H1 (cell line): ENCODE measurements at regions not wholly inside any gene's neighbourhood (a gene's known extent, or its start where the extent isn't known, plus 50 kb on each side); places are given as distances from the start of the nearest gene placed in this dataset.

Source experiments
- CTCF ChIA-PET: fragments of 300-600 bp; sonication (Branson Sonifier 250); formaldehyde crosslinking; loops from one replicate; lab custom pipeline; 2021; ENCODE audit not compliant: partially characterized antibody; lab: Charles Lee
- POLR2A ChIA-PET: fragments of 300-600 bp; sonication (Branson Sonifier 250); formaldehyde crosslinking; loops from one replicate; lab custom pipeline; 2021; ENCODE audit warnings: inconsistent platforms; ENCODE audit not compliant: partially characterized antibody; lab: Charles Lee
- DNase-seq, 2 experiments: peaks; one replicate each; pipeline versions ENCODE4 v3.0.0 to v3.0.0-alpha.2; 2010 to 2022; ENCODE audit warnings: low spot score in 2 of 2, low read depth in 1 of 2, mixed read lengths in 1 of 2
- FAIRE-seq: peaks from 2 replicates; lab custom pipeline; 2011; peaks lifted over from hg19 to GRCh38; lab: Jason Lieb, UNC
- H2AFZ ChIP-seq: 2 replicates; pipeline ENCODE4 v1.8.1; 2012; ENCODE audit warnings: low read length, inconsistent platforms
- H2AK5ac ChIP-seq: 2 replicates; pipeline ENCODE4 v1.6.1; 2013; ENCODE audit warnings: low read depth, low read length
- H2BK120ac ChIP-seq: replicated peaks from 2 replicates; pipeline ENCODE3; 2013; ENCODE audit warnings: low read depth, low read length, inconsistent platforms
- H2BK12ac ChIP-seq: 2 replicates; pipeline ENCODE4 v1.6.1; 2013; ENCODE audit warnings: low read depth, low read length
- H2BK15ac ChIP-seq: 2 replicates; pipeline ENCODE4 v1.6.1; 2013; ENCODE audit warnings: low read length
- H2BK20ac ChIP-seq: 2 replicates; pipeline ENCODE4 v1.6.1; 2013; ENCODE audit warnings: low read length
- H2BK5ac ChIP-seq: 2 replicates; pipeline ENCODE4 v1.6.1; 2013; ENCODE audit warnings: low read depth, low read length
- H3K14ac ChIP-seq: 2 replicates; pipeline ENCODE4 v1.6.1; 2013; ENCODE audit warnings: inconsistent platforms; ENCODE audit not compliant: insufficient read length
- H3K18ac ChIP-seq: 2 replicates; pipeline ENCODE4 v1.6.1; 2013; ENCODE audit warnings: low read length; ENCODE audit errors: extremely low read depth
- H3K23ac ChIP-seq: 2 replicates; pipeline ENCODE4 v1.6.1; 2013; ENCODE audit warnings: inconsistent platforms; ENCODE audit not compliant: insufficient read length
- H3K23me2 ChIP-seq: 2 replicates; pipeline ENCODE4 v1.6.1; 2013; ENCODE audit warnings: low read depth, low read length
- H3K27ac ChIP-seq: 2 replicates; pipeline ENCODE4 v1.6.1; 2011; ENCODE audit warnings: low read depth, low read length, inconsistent platforms
- H3K27me3 ChIP-seq, 4 experiments: replicated peaks in 1 of 4; 1 replicate in 1 of 4; 2 replicates in 3 of 4; pipeline versions ENCODE4 v1.6.1 to v1.8.1; 2011 to 2013; ENCODE audit warnings: low read length in 3 of 4, mild to moderate bottlenecking in 3 of 4, inconsistent platforms in 2 of 4, mixed read lengths in 2 of 4, moderate library complexity in 1 of 4; ENCODE audit not compliant: control insufficient read depth in 3 of 4, insufficient read depth in 3 of 4; ENCODE audit errors: extremely low read depth in 1 of 4
- H3K36me3 ChIP-seq, 4 experiments: 2 replicates each; pipeline versions ENCODE4 v1.6.1 to v1.8.1; 2011 to 2013; ENCODE audit warnings: mild to moderate bottlenecking in 4 of 4, low read length in 3 of 4, moderate library complexity in 2 of 4, control low read depth in 1 of 4, inconsistent platforms in 1 of 4; ENCODE audit not compliant: insufficient read depth in 4 of 4, control insufficient read depth in 2 of 4
- H3K4ac ChIP-seq: replicated peaks from 2 replicates; pipeline ENCODE3; 2013; ENCODE audit warnings: low read length, low read depth, mixed read lengths, inconsistent platforms; ENCODE audit not compliant: insufficient read length
- H3K4me1 ChIP-seq, 4 experiments: replicated peaks in 1 of 4; 1 replicate in 1 of 4; 2 replicates in 3 of 4; pipeline versions ENCODE4 v1.6.1 to v1.8.1; 2011 to 2013; ENCODE audit warnings: low read length in 3 of 4, inconsistent platforms in 2 of 4, mixed read lengths in 1 of 4; ENCODE audit not compliant: insufficient read depth in 4 of 4, control insufficient read depth in 3 of 4
- H3K4me2 ChIP-seq, 2 experiments: 2 replicates each; pipeline versions ENCODE4 v1.6.1 to v1.8.1; 2011 to 2013; ENCODE audit warnings: low read depth in 2 of 2, low read length in 2 of 2, control low read depth in 1 of 2, inconsistent platforms in 1 of 2, mild to moderate bottlenecking in 1 of 2; ENCODE audit not compliant: insufficient read depth in 1 of 2
- H3K4me3 ChIP-seq, 4 experiments: fragments of 200-600, 300-600 bp in 1 of 4; sonication (generic), shearing (Covaris generic), sonication (Bioruptor Twin) in 1 of 4; 2 replicates each; pipeline versions ENCODE4 v1.5.1 to v1.8.1; 2011 to 2016; ENCODE audit warnings: low read length in 4 of 4, low read depth in 3 of 4, control low read depth in 2 of 4, inconsistent platforms in 2 of 4, mild to moderate bottlenecking in 2 of 4, mixed read lengths in 1 of 4, moderate library complexity in 1 of 4; ENCODE audit not compliant: insufficient read depth in 2 of 4; ENCODE audit errors: extremely low read depth in 1 of 4
- H3K56ac ChIP-seq: replicated peaks from 2 replicates; pipeline ENCODE3; 2013; ENCODE audit warnings: low read depth, mild to moderate bottlenecking, mixed read lengths, low read length, inconsistent platforms; ENCODE audit not compliant: insufficient read length
- H3K79me1 ChIP-seq: 2 replicates; pipeline ENCODE4 v1.6.1; 2013; ENCODE audit warnings: low read depth, low read length, control low read depth
- H3K79me2 ChIP-seq, 2 experiments: 2 replicates each; pipeline versions ENCODE4 v1.6.1 to v1.8.1; 2012 to 2013; ENCODE audit warnings: low read length in 2 of 2, mild to moderate bottlenecking in 2 of 2, inconsistent platforms in 1 of 2; ENCODE audit not compliant: insufficient read depth in 2 of 2, control insufficient read depth in 1 of 2
- H3K9ac ChIP-seq, 4 experiments: replicated peaks in 1 of 4; 1 replicate in 1 of 4; 2 replicates in 3 of 4; pipeline versions ENCODE4 v1.6.1 to v1.8.1; 2011 to 2013; ENCODE audit warnings: low read depth in 3 of 4, low read length in 3 of 4, control low read depth in 2 of 4, mild to moderate bottlenecking in 2 of 4, moderate library complexity in 2 of 4, inconsistent platforms in 1 of 4; ENCODE audit errors: extremely low read depth in 1 of 4
- H3K9me3 ChIP-seq, 2 experiments: 2 replicates each; pipeline versions ENCODE4 v1.6.1 to v1.8.1; 2012 to 2013; ENCODE audit warnings: mild to moderate bottlenecking in 2 of 2, moderate library complexity in 2 of 2, control low read depth in 1 of 2, inconsistent platforms in 1 of 2, low read depth in 1 of 2, low read length in 1 of 2, mixed read lengths in 1 of 2; ENCODE audit not compliant: insufficient read depth in 2 of 2
- H4K20me1 ChIP-seq, 2 experiments: replicated peaks in 1 of 2; 2 replicates each; pipeline versions ENCODE3 to v1.8.1; 2011 to 2013; ENCODE audit warnings: inconsistent platforms in 2 of 2, low read length in 2 of 2, mild to moderate bottlenecking in 1 of 2; ENCODE audit not compliant: insufficient read depth in 2 of 2, control insufficient read depth in 1 of 2
- H4K5ac ChIP-seq: 2 replicates; pipeline ENCODE4 v1.6.1; 2013; ENCODE audit warnings: low read length, low read depth, mixed read lengths, inconsistent platforms; ENCODE audit not compliant: insufficient read length
- H4K8ac ChIP-seq: 2 replicates; pipeline ENCODE4 v1.8.0; 2013; ENCODE audit warnings: mild to moderate bottlenecking, moderate library complexity, low read length, inconsistent platforms; ENCODE audit not compliant: insufficient read depth; ENCODE audit errors: extremely low read depth
- H4K91ac ChIP-seq: replicated peaks from 2 replicates; pipeline ENCODE3; 2013; ENCODE audit warnings: low read length, mixed read lengths, inconsistent platforms; ENCODE audit not compliant: insufficient read length
- BRCA1 ChIP-seq: IDR thresholded peaks from 2 replicates; pipeline ENCODE4 v1.6.1; 2012; ENCODE audit warnings: low read depth, low read length, improper control_type of control experiment
- CBX8 ChIP-seq: fragments of 300-800, 300-1000 bp; sonication (generic); IDR thresholded peaks from 2 replicates; pipeline ENCODE4 v1.7.1; 2016; ENCODE audit warnings: low read depth, low read length, borderline replicate concordance
- CEBPB ChIP-seq: IDR thresholded peaks from 2 replicates; pipeline ENCODE4 v1.6.1; 2012; ENCODE audit warnings: low read depth, low read length
- GABPA ChIP-seq: IDR thresholded peaks from 2 replicates; pipeline ENCODE4 v1.6.1; 2011; ENCODE audit warnings: mild to moderate bottlenecking, low read length, moderate library complexity, borderline replicate concordance; ENCODE audit not compliant: insufficient read depth
- HDAC2 ChIP-seq, 2 experiments: fragments of 300-600 bp in 1 of 2; sonication (generic) in 1 of 2; IDR thresholded peaks; 2 replicates each; pipeline ENCODE4 v1.6.1; 2011 to 2012; ENCODE audit warnings: low read depth in 2 of 2, low read length in 2 of 2, mild to moderate bottlenecking in 2 of 2, moderate library complexity in 2 of 2, borderline replicate concordance in 1 of 2, inconsistent platforms in 1 of 2
- KDM4A ChIP-seq: IDR thresholded peaks from one replicate; pipeline ENCODE4 v1.7.1; 2012; ENCODE audit warnings: low read depth, mild to moderate bottlenecking, moderate library complexity, low read length, inconsistent platforms; ENCODE audit not compliant: severe bottlenecking
- KDM5A ChIP-seq: fragments of 200-600 bp; IDR thresholded peaks from 2 replicates; pipeline ENCODE4 v1.7.1; 2012; ENCODE audit warnings: mild to moderate bottlenecking, low read length, inconsistent platforms, mixed read lengths
- POLR2A ChIP-seq, 2 experiments: IDR thresholded peaks; 1 replicate in 1 of 2; 2 replicates in 1 of 2; pipeline ENCODE4 v1.6.1; 2011; ENCODE audit warnings: low read depth in 2 of 2, low read length in 2 of 2, mild to moderate bottlenecking in 2 of 2; ENCODE audit errors: control extremely low read depth in 1 of 2
- POU5F1 ChIP-seq: IDR thresholded peaks from 2 replicates; pipeline ENCODE4 v1.6.1; 2011; ENCODE audit warnings: low read depth, mild to moderate bottlenecking, low read length, moderate library complexity
- RAD21 ChIP-seq, 2 experiments: IDR thresholded peaks in 1 of 2; conservative IDR thresholded peaks in 1 of 2; 2 replicates each; pipeline ENCODE4 v1.6.1; 2011; ENCODE audit warnings: low read depth in 2 of 2, low read length in 2 of 2, improper control_type of control experiment in 1 of 2, inconsistent platforms in 1 of 2, mild to moderate bottlenecking in 1 of 2, moderate library complexity in 1 of 2
- SP2 ChIP-seq: IDR thresholded peaks from 2 replicates; pipeline ENCODE4 v1.6.1; 2012; ENCODE audit warnings: mild to moderate bottlenecking, low read length, inconsistent platforms
- TAF1 ChIP-seq: IDR thresholded peaks from 2 replicates; pipeline ENCODE4 v1.6.1; 2011; ENCODE audit warnings: mild to moderate bottlenecking, low read depth, low read length
- WGBS, 2 experiments: shearing (Covaris generic) in 1 of 2; methylation state at CpG; one replicate each; pipeline versions ENCODE4 v1.1.6 to v1.1.7; 2013 to 2015; ENCODE audit warnings: low lambda C conversion rate in 2 of 2, mixed read lengths in 2 of 2, inconsistent platforms in 1 of 2, low coverage in 1 of 2, missing lambda C conversion rate in 1 of 2; ENCODE audit not compliant: insufficient replicate concordance in 2 of 2, insufficient coverage in 1 of 2, insufficient read length in 1 of 2; ENCODE audit errors: extremely low coverage in 1 of 2, missing lambda C conversion rate in 1 of 2; 5-methylcytosine and 5-hydroxymethylcytosine counted together
- TF ChIP-seq, protein P1 (sequence below): IDR thresholded peaks from 2 replicates; pipeline ENCODE4 v1.6.1; 2011; ENCODE audit warnings: low read depth, mild to moderate bottlenecking, low read length; ENCODE audit not compliant: insufficient read depth

- Histone ChIP-seq H3K23me2 (no peaks in the 10 kb centered on the region), H2BK20ac (no peak overlapping the region), H4K20me1 (no peaks in the 10 kb centered on the region), H2BK12ac (no peak overlapping the region), H2AFZ (no peak overlapping the region), H3K27ac (no peak overlapping the region), H4K8ac (no peak overlapping the region), H3K4me2 (no peak overlapping the region), H2BK15ac (no peak overlapping the region), H2AK5ac (no peak overlapping the region), H3K4ac (no peak overlapping the region), H2BK5ac (no peak overlapping the region), H3K23ac (no peak overlapping the region), H4K5ac (no peak overlapping the region), H2BK120ac (no peak overlapping the region), H3K27me3 (no peaks in the 10 kb centered on the region), H3K18ac (no peak overlapping the region), H3K79me1 (no peaks in the 10 kb centered on the region), H3K9ac (no peak overlapping the region), H3K9me3 (peaks cover 23 to 33% of the 10 kb centered on the region in 2 experiments), H3K4me3 (no peak overlapping the region), H3K36me3 (no peaks in the 10 kb centered on the region), H3K79me2 (no peaks in the 10 kb centered on the region), H3K56ac (no peak overlapping the region), H3K14ac (no peak overlapping the region), H3K4me1 (no peaks in the 10 kb centered on the region), H4K91ac (no peak overlapping the region)
- POLR2A ChIA-PET = no interaction called here
- DNase-seq (no peak), FAIRE-seq (no peak)
- WGBS, 2 experiments = 91% methylated on average over 7 of the region's 7 CpGs; no CpG with 5 or more reads in 1 of the 2 experiments
- CTCF ChIA-PET = interaction anchor here (1.0 kb wide), 1 partner anchor 19 kb away, joined by 3 read pairs; no protein-coding TSS in a partner anchor
- TF ChIP-seq CEBPB (no peak), KDM5A (no peak), TAF1 (no peak), SP2 (no peak), BRCA1 (no peak), KDM4A (no peak), POLR2A (IDR thresholded peaks at IDR 0.05; ENCODE audit: control extremely low read depth in 1 of 2, low read depth in 2 of 2, low read length in 2 of 2) (no peak), RAD21 (IDR thresholded peaks at IDR 0.05 in 1 of 2, conservative IDR thresholded peaks at IDR 0.05 in 1 of 2; ENCODE audit: low read depth in 2 of 2, low read length in 2 of 2) (no peak), POU5F1 (no peak), CBX8 (no peak), HDAC2 (IDR thresholded peaks at IDR 0.05; ENCODE audit: borderline replicate concordance in 1 of 2, low read depth in 2 of 2, low read length in 2 of 2) (no peak), GABPA (no peak)
- TF ChIP-seq, protein P1, sequence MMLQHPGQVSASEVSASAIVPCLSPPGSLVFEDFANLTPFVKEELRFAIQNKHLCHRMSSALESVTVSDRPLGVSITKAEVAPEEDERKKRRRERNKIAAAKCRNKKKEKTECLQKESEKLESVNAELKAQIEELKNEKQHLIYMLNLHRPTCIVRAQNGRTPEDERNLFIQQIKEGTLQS = no peak
Measured at GRCh38 chr2:4039896-4040295, 336.5 kb downstream of the DCDC2C start.
